Smooth muscle cell (in vitro differentiated cells): ENCODE measurements at regions not wholly inside any gene's neighbourhood (a gene's known extent, or its start where the extent isn't known, plus 50 kb on each side); places are given as distances from the start of the nearest gene placed in this dataset.
A peak's percentile ranks its signal among the peaks of the same experiment; 100 is the strongest.

Experiments
- DNase-seq: peaks from one replicate; lab custom pipeline; 2025; ENCODE audit not compliant: unreplicated experiment; lab: John Stamatoyannopoulos, UW
- H2AFZ ChIP-seq: fragments of 200-600 bp; sonication (generic); 2 replicates; pipeline ENCODE4 v1.6.0; 2016; ENCODE audit warnings: antibody characterized with exemption, low read depth, mild to moderate bottlenecking
- H3F3A ChIP-seq: fragments of 200-600 bp; sonication (generic); 2 replicates; pipeline ENCODE4 v1.6.0; 2017; ENCODE audit warnings: antibody characterized with exemption, low read depth
- H3K27ac ChIP-seq: fragments of 200-600 bp; sonication (generic); 2 replicates; pipeline ENCODE4 v1.5.1; 2016; ENCODE audit warnings: low read depth, mild to moderate bottlenecking
- H3K27me3 ChIP-seq: fragments of 200-600 bp; sonication (generic); 2 replicates; pipeline ENCODE4 v1.6.1; 2016; ENCODE audit warnings: low read depth, mild to moderate bottlenecking
- H3K36me3 ChIP-seq: fragments of 200-600 bp; sonication (generic); 2 replicates; pipeline ENCODE4 v1.5.1; 2016; ENCODE audit warnings: low read depth
- H3K4me1 ChIP-seq: fragments of 200-600 bp; sonication (generic); 2 replicates; pipeline ENCODE4 v1.5.1; 2016; ENCODE audit warnings: low read depth
- H3K4me2 ChIP-seq: fragments of 200-600 bp; sonication (generic); 2 replicates; pipeline ENCODE4 v1.6.0; 2016; ENCODE audit warnings: mild to moderate bottlenecking
- H3K4me3 ChIP-seq: fragments of 200-600 bp; sonication (generic); 2 replicates; pipeline ENCODE4 v1.5.1; 2016; ENCODE audit warnings: mild to moderate bottlenecking
- H3K79me2 ChIP-seq: fragments of 200-600 bp; sonication (generic); 2 replicates; pipeline ENCODE4 v1.6.0; 2016; ENCODE audit warnings: low read depth, mild to moderate bottlenecking
- H3K9ac ChIP-seq: fragments of 200-600 bp; sonication (generic); 2 replicates; pipeline ENCODE4 v1.6.0; 2016; ENCODE audit warnings: low read depth
- H3K9me3 ChIP-seq: fragments of 200-600 bp; sonication (generic); replicated peaks from 2 replicates; pipeline ENCODE4 v1.5.1; 2016; ENCODE audit warnings: low read depth
- H4K20me1 ChIP-seq: fragments of 200-600 bp; sonication (generic); 2 replicates; pipeline ENCODE4 v1.6.0; 2016; ENCODE audit warnings: low read depth
- CTCF ChIP-seq: fragments of 200-600 bp; sonication (generic); IDR thresholded peaks from 2 replicates; pipeline ENCODE4 v1.5.1; 2017; ENCODE audit warnings: borderline replicate concordance, mild to moderate bottlenecking, antibody characterized with exemption; ENCODE audit not compliant: insufficient read depth, poor library complexity, severe bottlenecking
- WGBS: methylation state at CpG from one replicate; pipeline ENCODE4 v1.1.7; 2016; ENCODE audit warnings: low lambda C conversion rate; 5-methylcytosine and 5-hydroxymethylcytosine counted together

GRCh38 chr9:12874395-12874794 lies 99.6 kb downstream of the LURAP1L start:
- Histone ChIP-seq H3K36me3 (no peaks in the 10 kb centered on the region), H3K27me3 (no peaks in the 10 kb centered on the region), H3K9ac (no peak overlapping the region), H3K4me1 (no peaks in the 10 kb centered on the region), H3K79me2 (no peaks in the 10 kb centered on the region), H4K20me1 (no peaks in the 10 kb centered on the region), H3K27ac (no peak overlapping the region), H3K4me2 (no peak overlapping the region), H3K9me3 (no peaks in the 10 kb centered on the region), H3K4me3 (no peak overlapping the region), H2AFZ (no peak overlapping the region), H3F3A (no peaks in the 10 kb centered on the region)
- DNase-seq = no peak
- WGBS = 94% methylated on average over 3 of the region's 3 CpGs
- no peak for TF ChIP-seq CTCF

GRCh38 chr9:12875191-12875590 lies 100.4 kb downstream of the LURAP1L start:
- no peaks in the 10 kb centered on the region for H3K36me3 ChIP-seq
- no peaks in the 10 kb centered on the region for H3K27me3 ChIP-seq
- no peak overlapping the region for H3K27ac ChIP-seq
- no peak for TF ChIP-seq CTCF
- H3K4me2 ChIP-seq = no peak overlapping the region
- H3K4me1 ChIP-seq = no peaks in the 10 kb centered on the region
- H4K20me1 ChIP-seq = no peaks in the 10 kb centered on the region
- no peaks in the 10 kb centered on the region for H3F3A ChIP-seq
- H3K9me3 ChIP-seq = no peaks in the 10 kb centered on the region
- H2AFZ ChIP-seq = no peak overlapping the region
- no peak overlapping the region for H3K9ac ChIP-seq
- no peaks in the 10 kb centered on the region for H3K79me2 ChIP-seq
- no peak for DNase-seq
- no peak overlapping the region for H3K4me3 ChIP-seq

- Histone ChIP-seq H3K4me1 (peaks cover 6% of the 10 kb centered on the region), H4K20me1 (no peaks in the 10 kb centered on the region), H3K9me3 (no peaks in the 10 kb centered on the region), H3K36me3 (no peaks in the 10 kb centered on the region), H3F3A (no peaks in the 10 kb centered on the region), H3K4me3 (no peak overlapping the region), H3K27ac (no peak overlapping the region), H3K4me2 (no peak overlapping the region), H3K79me2 (no peaks in the 10 kb centered on the region), H3K9ac (no peak overlapping the region), H2AFZ (no peak overlapping the region), H3K27me3 (no peaks in the 10 kb centered on the region)
- 14% methylated on average over 2 of the region's 2 CpGs for WGBS
- DNase-seq = no peak
- TF ChIP-seq CTCF = no peak
These were observed 102.1 kb downstream of the LURAP1L start for GRCh38 chr9:12876872-12877271.

- Histone ChIP-seq H3K4me1 (peaks cover 6% of the 10 kb centered on the region), H3K79me2 (no peaks in the 10 kb centered on the region), H3K4me2 (peak overlapping the region; percentile 12), H3K9me3 (no peaks in the 10 kb centered on the region), H2AFZ (no peak overlapping the region), H3K4me3 (no peak overlapping the region), H3K36me3 (no peaks in the 10 kb centered on the region), H3F3A (no peaks in the 10 kb centered on the region), H3K27ac (no peak overlapping the region), H4K20me1 (no peaks in the 10 kb centered on the region), H3K9ac (no peak overlapping the region), H3K27me3 (no peaks in the 10 kb centered on the region)
- WGBS = 32% methylated on average over 5 of the region's 5 CpGs
- no peak for DNase-seq
- TF ChIP-seq CTCF = no peak
These were observed 103.6 kb downstream of the LURAP1L start for GRCh38 chr9:12878351-12878978.
